Stimulated activated CD8-positive, alpha-beta memory T cell treated with anti-CD3 and anti-CD28 coated beads, Interleukin-4, amount 100 ng/mL, for 24 hours (primary cell): ENCODE measurements at regions not wholly inside any gene's neighbourhood (a gene's known extent, or its start where the extent isn't known, plus 50 kb on each side); places are given as distances from the start of the nearest gene placed in this dataset.

Experiments used
- DNase-seq: peaks from one replicate; pipeline ENCODE4 v3.0.0-alpha.2; 2020; ENCODE audit warnings: low read depth

DNA sequence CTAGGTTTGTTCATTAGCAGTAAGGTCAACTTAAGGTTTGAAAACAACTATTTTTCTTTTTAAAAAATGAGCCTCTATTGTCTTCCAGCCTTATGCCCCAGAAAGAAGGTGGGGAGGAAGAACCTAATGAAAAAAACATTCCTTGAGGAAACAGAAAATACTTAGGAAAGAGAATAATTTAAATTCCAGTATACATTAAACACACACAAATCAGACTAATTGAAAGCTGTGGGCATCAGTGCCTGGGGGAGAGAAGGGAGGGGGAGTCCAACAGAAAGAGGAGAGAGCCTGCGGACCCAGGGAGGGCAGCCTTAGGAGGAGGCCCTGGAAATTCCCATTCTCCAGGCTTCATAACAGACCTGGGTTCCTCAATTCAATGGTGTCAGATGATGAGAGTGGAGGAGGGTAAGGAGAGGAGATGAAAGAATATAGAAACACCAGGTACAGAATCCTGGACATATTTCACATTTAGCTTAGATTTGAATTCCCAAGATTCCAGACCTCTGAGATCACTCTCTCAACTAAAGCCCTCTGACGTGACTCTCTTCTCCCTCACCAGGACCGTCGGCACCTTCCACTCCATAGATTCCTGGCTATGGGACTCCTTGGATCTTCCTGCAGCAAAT lies 320.5 kb upstream of the UMPS start:
- DNase-seq = no peak

DNA sequence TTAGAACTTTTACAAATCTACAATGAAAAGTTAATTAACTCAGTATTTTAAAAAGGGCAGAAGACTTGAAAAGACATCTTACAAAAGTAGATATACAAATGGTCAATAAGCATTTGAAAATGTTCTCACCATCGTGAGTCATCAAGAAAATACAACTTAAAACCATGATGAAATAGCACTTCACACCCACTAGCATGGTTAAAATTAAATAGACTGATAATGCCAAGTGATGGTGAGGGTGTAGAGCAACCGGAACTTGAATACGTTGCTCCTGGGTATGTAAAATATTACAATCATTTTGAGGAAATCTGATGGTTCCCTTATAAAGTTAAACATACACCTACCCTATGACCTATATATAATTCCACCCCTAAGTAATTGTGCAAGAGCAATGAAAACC lies 319.8 kb upstream of the UMPS start:
- DNase-seq = no peak

DNA sequence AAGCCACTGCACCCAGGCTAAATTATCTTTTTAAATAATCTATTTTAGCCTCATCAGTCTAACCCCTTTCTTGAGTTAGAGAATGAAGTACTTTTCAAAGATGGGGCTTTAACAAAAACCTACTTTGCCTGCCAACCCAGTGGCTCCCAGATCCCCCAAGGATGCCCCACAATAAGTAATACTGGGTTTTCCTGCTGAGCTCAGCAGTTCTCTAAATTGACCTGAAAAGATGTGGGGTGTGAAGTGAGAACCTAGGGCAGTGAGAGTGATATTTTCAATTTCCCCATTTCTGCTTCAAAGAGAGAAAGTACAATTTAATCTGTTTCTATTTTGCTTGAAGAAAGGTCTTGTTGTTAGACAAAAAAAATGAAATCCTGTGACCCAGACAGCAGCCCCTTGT lies 318.5 kb upstream of the UMPS start:
- no peak for DNase-seq

DNA sequence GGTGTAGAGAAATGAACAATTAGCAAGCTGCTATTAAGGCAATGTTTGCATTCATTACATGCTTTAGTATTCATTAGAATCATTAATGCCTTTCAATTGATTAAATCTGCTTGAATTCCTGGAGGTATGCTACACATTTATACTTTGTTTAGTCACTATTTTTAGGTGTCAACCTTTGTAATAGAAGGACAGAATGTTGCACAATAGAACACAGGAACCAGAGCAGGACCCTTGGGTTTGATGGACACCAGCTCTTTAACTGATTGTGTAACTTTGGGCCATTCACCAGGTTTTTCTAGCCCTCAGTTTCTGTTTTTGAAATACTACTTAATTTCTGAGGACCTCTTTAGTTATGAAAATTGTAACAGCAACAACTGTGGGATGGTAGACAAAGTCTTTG lies 317.6 kb upstream of the UMPS start:
- DNase-seq = no peak

DNA sequence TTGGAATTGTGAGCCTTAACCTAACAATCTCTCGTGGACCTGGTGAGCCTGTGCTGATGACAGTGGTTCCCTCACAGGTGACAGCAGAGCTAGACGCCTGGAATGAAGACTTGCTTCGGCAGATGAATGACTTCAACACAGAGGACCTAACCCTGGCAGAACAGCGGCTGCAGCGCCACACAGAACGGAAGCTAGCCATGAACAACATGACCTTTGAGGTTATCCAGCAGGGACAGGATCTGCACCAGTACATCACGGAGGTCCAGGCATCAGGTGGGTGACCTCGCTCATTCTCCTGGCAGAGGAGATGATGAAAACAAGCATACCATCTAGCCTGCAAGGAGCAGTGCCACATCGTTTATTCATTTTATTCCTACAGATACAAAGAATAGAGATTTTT lies 316.9 kb upstream of the UMPS start:
- DNase-seq = no peak

DNA sequence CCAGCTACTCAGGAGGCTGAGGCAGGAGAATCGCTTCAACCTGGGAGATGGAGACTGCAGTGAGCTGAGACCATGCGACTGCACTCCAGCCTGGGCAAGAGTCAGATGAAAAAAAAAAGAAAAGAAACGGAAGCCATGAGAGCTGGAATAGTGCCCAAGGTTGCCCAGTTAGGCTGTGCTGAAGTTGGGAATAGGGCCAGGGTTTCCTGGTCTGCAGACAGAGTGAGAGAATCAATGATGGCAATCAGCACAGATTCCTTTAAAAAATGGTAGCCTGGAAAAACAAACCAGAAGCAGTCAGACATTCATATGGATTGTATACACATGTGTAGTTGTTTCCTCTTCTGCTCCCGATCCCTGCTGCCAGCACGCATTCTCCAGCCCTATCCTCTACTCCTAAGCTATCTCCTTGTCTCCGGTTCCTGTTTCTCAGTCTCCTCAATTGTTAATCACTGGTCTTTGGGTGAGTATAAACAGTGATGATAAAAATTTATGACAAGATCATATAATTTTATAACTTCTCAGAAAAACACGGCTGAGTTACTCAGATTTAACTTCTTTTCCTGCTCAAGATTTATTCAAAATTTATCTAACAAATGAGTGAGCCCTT lies 316.2 kb upstream of the UMPS start:
- no peak for DNase-seq

DNA sequence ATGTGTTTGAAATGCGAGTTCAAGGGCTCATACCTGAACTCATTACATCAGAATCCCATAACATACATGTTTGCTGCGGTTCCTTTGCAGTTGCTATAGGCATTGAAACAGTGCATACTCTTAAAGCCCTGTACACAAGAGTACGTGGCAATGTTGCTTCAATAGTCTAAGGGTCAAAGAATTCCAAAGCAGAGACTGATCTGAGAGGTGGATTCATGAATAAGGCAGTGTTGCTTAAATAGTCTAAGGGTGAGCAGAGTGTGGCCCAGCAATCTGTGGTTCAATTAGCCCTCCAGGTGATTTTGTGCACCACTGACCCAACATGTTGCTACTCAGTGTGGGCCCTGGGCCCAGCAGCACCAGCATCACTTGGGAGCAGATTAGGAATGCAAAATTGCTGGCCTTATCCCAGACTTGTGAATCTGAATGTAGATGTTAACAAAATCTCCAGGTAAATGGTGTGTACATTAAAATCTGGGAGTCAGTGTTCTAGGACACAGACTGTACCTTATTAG lies 314.7 kb upstream of the UMPS start:
- no peak for DNase-seq

DNA sequence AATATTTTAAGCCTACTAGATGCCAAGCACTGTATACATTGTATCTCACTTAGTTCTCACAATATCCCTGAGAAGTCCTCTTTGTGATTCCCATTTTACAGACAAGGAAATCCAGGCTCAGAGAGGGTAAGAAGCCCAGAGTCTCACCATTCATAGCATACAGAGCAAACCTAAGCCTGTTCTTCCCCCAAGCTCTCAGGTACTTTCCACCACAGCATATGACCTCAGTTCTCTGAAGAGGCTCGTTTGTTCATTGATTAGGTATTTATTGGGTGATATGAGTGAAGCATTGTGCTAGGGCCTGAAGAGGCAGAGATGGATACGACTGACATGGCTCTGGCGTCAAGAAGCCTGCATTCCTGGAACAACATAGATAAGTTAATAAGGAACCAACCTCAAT lies 310.9 kb upstream of the UMPS start:
- DNase-seq = no peak

DNA sequence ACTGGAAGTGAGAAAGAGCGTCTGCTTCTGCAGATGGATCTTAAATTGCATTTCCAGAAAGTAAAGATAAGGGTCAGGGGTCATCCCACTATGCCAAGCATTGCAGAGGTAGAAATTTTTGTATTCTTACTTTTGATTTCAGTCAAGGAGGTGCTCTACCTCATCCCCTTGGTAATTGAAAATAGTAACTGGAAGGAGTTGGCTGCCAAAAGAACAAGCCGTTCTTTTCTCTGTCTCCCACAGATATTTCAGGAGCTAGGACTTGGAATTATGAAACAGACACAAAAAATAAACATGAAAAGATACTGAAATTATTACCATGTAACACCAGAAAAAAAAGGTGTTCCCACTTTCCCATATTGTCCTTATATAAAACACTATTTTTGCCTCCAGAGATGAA lies 309.9 kb upstream of the UMPS start:
- DNase-seq = no peak

DNA sequence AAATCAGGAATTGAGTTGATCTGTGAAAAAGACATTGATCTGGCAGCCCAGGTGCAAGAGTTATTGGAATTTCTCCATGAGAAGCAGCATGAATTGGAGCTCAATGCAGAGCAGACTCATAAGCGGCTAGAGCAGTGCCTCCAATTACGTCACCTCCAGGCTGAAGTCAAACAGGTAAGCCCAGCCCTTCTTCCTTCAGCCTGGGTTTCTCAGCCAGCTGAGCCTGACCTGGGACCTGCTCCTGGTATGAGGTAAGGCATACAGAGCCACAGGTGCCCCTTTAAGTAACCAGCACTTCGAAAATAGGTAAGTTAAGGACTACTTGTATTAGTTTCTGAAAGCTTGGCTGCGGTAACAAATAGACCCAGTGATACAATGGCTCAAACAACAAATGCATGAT lies 307.4 kb upstream of the UMPS start:
- DNase-seq = no peak

DNA sequence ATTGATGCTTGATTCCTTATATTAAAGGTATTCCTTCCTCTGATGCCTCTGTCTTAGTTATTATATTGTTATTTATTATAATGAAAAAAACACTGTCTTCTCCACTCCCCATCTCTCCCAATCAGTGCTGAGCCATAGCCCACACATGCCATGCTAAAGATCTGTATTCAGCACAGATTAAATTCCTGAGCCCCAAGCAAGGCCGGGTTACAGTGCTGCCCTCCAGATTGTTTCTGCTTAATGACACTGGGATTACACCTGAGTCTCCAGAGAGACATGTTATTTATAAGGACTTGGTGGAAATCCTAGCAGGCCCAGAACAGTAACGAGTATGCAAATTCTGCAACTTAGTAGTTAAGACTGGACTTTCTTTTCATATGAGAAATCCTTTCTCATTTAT lies 305.9 kb upstream of the UMPS start:
- DNase-seq = no peak

DNA sequence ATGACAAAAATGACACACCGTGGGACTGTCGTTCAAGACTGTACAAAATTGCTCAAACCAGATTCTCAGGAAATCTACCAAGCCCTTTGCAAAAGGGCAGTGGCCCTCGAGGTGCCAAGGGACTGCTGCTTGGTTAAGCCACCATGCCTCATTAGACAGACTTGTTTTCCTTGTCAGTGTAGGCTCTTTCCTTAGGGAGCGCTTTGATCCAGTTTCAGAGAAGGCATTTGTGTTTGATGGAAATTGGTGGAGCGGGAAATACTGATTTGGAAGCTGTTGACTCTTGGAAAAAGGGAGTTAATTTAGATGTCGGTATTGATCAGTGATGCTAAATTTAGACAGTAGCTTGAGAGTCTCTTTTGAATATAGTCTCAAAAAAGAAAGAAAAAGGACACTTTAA lies 304.3 kb upstream of the UMPS start:
- no peak for DNase-seq

DNA sequence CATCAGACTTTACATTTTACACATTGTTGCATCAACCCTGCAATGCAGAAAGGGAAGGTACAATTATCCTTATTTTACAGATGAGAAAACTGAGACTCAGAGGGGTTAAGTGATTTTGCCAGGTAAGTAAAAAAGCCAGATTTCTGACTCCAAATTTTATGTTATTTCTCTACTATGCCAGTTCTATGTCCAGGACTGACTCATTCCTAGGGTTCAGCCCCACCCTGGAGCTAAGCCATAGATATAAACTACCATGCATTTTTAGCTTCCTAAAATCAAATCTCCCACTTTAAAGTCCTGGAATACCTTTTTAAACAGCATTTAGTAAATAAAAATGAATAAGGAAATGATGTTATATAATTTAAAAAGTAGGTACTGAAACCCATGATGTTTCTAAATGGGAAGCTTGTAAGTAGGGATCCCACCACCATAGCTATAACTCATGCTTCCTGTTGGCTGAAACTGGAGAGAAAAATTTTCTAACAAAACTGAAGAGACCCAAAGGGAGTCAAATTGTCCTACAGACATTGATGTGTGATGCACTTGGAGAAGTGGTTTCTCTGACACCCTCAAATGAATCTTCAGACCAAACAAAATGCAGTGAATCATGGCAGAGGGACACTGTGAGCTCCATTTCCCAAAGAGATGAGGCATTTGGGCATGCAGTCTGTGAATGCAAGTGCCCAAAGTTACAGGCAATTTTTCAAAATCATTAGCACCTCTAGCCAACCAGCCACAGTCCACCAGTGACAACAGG lies 301.7 kb upstream of the UMPS start:
- no peak for DNase-seq

DNA sequence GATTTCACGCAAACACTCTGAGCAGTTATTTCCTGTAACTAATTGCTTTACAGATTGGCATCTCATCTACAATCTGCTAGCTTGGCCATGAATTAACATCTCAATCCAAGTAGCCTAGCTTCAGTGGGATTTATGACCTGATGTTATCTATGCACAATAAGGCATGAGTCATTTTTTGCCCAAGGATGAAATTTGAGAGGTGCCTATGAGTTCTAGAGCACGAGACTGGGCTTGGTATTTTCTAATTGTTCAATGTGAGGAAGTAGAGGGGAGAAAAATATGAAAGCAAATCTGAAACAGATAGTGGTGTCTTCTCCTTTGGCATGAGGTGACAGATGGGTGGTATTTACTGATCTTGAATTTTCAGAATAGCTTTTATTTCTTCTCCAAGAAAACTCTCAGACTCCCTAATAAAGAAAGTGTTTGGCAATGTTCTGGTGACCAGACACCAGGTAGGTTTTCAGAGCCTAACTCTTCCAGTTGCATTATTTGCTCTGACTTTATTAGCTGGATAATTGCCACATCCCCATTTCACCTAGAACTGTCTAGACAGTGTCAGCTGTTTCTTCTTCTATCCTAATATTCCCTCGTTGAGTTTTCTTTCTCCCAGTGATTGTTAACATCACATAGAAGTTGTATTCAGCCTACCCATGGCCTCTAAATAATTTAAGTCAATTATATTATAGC lies 301.0 kb upstream of the UMPS start:
- DNase-seq = no peak

DNA sequence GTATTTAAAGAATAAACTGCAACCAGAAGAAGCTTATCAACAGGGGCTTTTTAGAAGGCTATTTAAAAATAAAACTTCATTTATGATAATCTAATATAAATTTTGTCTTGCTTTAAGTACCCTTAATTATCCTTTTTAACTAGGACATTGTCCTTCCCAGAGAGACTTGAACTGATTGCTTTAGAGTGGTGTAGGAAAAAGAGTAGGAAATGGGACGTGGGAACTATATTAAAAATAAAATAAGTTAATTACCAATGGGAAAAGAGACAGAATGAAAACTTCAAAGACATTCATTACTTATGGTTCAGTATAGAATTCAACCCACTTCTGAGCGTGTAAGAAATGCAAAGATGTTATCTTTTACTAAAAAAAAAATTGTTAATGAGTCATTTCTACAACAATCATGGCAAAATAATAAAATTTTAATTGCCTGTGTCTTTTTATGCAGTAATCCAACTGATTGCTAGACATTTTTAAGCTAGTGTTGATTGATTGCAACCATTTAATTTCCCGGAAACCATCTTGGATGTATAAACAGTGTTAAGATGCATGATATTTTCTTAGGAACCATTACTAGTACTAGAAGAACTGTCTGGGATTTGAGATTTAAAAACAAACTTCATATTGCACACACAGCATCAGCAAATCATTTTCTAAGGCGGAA lies 298.8 kb upstream of the UMPS start:
- no peak for DNase-seq

DNA sequence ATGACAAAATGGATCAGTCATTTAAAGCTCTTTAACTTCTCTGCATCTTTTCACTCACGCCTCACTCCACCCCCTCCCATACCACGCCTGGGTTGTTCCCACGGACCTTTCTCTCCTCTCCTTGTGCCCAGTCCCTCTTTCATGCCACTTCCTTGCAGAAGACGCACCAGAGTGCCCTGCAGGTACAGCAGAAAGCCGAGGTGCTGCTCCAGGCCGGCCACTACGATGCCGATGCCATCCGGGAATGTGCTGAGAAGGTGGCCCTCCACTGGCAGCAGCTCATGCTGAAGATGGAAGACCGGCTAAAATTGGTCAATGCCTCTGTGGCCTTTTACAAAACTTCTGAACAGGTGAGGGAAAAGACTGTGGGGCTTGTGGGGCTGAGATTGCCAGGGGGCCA lies 296.1 kb upstream of the UMPS start:
- DNase-seq = no peak

DNA sequence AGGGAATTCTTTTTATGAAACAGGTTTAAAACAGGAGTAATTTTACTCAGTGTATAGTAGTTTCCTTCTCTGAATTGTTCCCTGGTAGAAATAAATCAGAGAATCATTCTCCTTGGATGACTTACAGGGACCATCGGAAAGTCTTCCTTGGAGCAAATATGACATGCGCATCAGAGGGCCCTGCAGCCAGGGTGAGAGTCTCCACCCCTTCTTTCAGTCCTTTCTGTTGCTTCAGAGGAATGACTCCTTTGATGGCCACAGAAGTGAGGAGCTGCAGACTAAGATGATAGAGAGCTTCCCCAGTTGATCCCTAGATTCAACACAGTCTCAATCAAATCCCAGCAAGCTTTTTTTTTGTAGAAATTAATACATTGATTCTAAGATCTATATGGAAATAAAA lies 294.8 kb upstream of the UMPS start:
- no peak for DNase-seq

DNA sequence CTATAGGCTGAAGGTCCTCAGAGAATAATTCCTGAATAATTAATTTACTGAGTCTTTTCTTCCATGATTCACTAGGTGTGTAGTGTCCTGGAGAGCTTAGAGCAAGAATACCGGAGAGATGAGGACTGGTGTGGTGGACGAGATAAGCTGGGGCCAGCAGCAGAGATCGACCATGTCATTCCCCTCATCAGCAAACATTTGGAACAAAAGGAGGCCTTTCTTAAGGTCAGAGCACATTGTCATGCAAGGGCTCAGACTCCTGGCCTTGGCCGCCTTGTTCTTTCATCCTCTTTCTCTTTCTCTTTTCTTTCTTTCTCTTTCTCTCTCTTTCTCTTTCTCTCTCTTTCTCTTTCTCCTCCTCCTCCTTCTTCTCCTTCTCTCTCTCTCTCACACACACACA lies 291.4 kb upstream of the UMPS start:
- DNase-seq = no peak

DNA sequence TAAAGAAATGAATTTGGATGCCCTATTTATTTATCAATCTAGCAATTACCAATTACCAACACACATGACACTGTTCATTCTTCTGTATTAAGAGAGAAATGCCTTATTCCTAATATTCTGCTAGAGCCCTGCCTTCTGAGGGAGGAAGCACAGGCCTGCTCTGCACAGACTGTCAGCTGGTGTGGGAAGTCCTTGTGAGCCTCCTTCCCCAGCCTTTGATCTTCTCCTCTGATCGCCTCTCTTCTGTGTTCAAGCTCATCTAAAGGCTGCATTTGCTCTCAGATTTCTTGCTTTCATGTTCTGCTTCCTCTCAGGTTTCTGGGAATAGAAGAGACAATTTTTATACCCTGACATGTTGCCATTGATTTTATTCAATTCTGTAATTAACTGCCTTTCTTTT lies 290.6 kb upstream of the UMPS start:
- DNase-seq = no peak

DNA sequence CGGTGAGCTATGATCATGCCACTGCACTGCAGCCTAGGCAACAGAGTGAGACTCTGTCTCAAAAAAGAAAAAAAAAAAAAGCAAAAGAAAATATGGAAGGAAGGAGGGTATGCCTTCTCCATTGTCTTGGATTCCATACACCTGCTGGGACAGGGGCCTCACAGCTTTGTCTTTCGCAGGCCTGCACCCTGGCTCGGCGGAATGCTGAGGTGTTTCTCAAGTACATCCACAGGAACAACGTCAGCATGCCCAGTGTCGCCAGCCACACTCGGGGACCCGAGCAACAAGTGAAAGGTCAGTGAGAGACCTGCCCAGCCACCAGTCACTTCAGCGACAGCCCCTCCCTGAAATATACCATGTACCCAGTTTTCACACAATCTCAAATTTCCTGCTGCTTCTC lies 288.5 kb upstream of the UMPS start:
- no peak for DNase-seq

DNA sequence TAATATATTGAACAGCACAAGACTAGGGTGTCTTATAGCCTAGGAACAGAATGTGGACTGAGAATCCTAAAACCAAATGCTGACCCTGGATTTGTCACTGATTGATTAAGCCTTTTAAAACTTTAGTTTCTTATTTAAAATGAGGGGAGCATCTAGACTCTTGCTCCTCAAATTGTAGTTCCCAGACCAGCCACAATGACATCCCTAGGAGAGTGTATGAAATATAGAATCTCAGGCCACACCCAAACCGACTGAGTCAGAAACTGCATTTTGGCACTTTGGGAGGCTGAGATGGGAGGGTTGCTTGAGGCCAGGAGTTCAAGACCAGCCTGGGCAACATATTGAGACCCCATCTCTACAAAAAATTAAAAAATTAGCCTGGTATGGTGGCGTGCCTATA lies 287.8 kb upstream of the UMPS start:
- DNase-seq = no peak

DNA sequence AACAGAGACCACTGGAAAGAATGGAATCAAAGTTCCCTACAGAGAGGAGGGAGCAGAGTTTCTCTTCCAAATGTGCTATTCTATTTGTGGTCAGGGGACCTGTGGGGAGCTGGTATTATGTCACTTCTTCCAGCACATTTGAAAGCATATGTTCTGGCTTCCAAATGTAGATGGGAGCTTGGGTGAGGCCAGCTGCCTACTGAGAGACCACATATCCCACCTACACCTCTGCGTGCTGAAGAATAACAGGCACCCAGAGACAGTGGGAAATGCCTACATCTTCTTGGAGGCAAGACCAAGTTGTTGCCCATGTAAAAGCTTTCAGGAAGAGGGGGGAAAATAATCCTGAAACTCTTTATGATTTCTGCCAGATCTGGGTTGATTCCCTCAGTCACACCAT lies 286.8 kb upstream of the UMPS start:
- DNase-seq = no peak
